GM18519 (cell line): ENCODE measurements at regions not wholly inside any gene's neighbourhood (a gene's known extent, or its start where the extent isn't known, plus 50 kb on each side); places are given as distances from the start of the nearest gene placed in this dataset.

Experiments
- ATAC-seq: cut with Tn5 transposase; IDR thresholded peaks from one replicate; pipeline ENCODE4 v1.9.1; 2021; ENCODE audit warnings: mild to moderate bottlenecking, moderate library complexity; ENCODE audit not compliant: unreplicated experiment, low FRiP score

- ATAC-seq = no peak
Observed at GRCh38 chr15:85305050-85305449, 75.4 kb upstream of the AKAP13 start.

- ATAC-seq = no peak
Observed at GRCh38 chr15:85306946-85307686, 73.3 kb upstream of the AKAP13 start.

- no peak for ATAC-seq
Observed at GRCh38 chr15:85307687-85308045, 72.7 kb upstream of the AKAP13 start.

GRCh38 chr15:85311647-85312046 is 68.8 kb upstream of the AKAP13 start:
- no peak for ATAC-seq

- ATAC-seq = peak; percentile 94
Observed at GRCh38 chr15:85312486-85312885, 67.9 kb upstream of the AKAP13 start.

- ATAC-seq = no peak
Observed at GRCh38 chr15:85312929-85313331, 67.5 kb upstream of the AKAP13 start.

GRCh38 chr15:85313339-85313738 is 67.1 kb upstream of the AKAP13 start:
- no peak for ATAC-seq

GRCh38 chr15:85314146-85314545 is 66.3 kb upstream of the AKAP13 start:
- no peak for ATAC-seq

GRCh38 chr15:85314633-85315032 is 65.8 kb upstream of the AKAP13 start:
- ATAC-seq = no peak

GRCh38 chr15:85316244-85316934 is 64.0 kb upstream of the AKAP13 start:
- ATAC-seq = no peak

GRCh38 chr15:85318048-85318731 is 62.2 kb upstream of the AKAP13 start:
- peak; percentile 87 for ATAC-seq

GRCh38 chr15:85318732-85319076 is 61.7 kb upstream of the AKAP13 start:
- no peak for ATAC-seq

- ATAC-seq = no peak
Observed at GRCh38 chr15:85324202-85324601, 56.2 kb upstream of the AKAP13 start.

- ATAC-seq = no peak
Observed at GRCh38 chr15:85325834-85326233, 54.6 kb upstream of the AKAP13 start.

GRCh38 chr15:85326291-85326690 is 54.1 kb upstream of the AKAP13 start:
- ATAC-seq = no peak

GRCh38 chr15:85327820-85328219 is 52.6 kb upstream of the AKAP13 start:
- ATAC-seq = no peak

GRCh38 chr15:85329561-85330422 is 50.6 kb upstream of the AKAP13 start:
- ATAC-seq = peak; percentile 42
